ENCODE measurements at regions not wholly inside any gene's neighbourhood (a gene's known extent, or its start where the extent isn't known, plus 50 kb on each side); places are given as distances from the start of the nearest gene placed in this dataset.

DNA sequence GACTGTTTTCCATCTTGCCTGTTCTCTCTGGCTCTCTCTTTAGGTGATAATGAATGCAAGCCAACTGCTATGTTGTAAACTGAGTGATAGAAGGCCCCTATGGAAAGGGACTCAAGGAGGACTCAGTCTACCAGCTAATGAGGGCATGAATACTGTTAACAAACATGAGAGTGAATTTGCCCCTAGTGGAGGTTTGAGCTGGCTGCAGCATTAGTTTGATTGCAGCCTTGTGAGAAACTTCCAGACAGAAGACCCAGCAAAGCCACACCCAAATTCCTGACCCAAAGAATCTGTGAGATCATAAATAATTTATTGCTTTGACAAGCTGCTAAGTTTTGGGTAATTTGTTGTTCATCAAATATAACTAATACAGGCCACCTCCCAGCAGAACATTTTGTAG is 50.0 kb upstream of the PLCB1 start:
- peak; percentile 46 to 54 for DNase-seq
- H3K27me3 Mint-ChIP-seq (ENCODE audit: insufficient read depth, unreplicated experiment), result no peaks in the 10 kb centered on the region
- BruUV-seq (replicated peaks), result no TSS peak
- no peaks in the 10 kb centered on the region for H3K36me3 Mint-ChIP-seq (ENCODE audit: insufficient read depth, unreplicated experiment)
- no peak overlapping the region for H3K27ac Mint-ChIP-seq (ENCODE audit: unreplicated experiment)
- Histone ChIP-seq H3K4me3 (ENCODE audit: low read depth, low read length) (no peak overlapping the region), H3K36me3 (ENCODE audit: control insufficient read depth, insufficient read depth, low read length) (no peaks in the 10 kb centered on the region), H3K4me1 (peaks cover 37% of the 10 kb centered on the region), H3K27me3 (replicated peaks; ENCODE audit: control insufficient read depth, insufficient read depth, low read length) (no peaks in the 10 kb centered on the region), H3K9me3 (no peaks in the 10 kb centered on the region)
- H3K9me3 Mint-ChIP-seq (ENCODE audit: unreplicated experiment), result no peaks in the 10 kb centered on the region
- H3K4me3 Mint-ChIP-seq (ENCODE audit: unreplicated experiment), result no peak overlapping the region
- ChIA-PET CTCF (interaction anchor here (0.6 to 1.0 kb wide), 4 partner anchors 9 to 39 kb away, joined by 3 to 6 read pairs (median 4); no protein-coding TSS in a partner anchor), POLR2A (no interaction called here)
- peaks cover 23% of the 10 kb centered on the region for H3K4me1 Mint-ChIP-seq (ENCODE audit: low read depth, unreplicated experiment)
- intact Hi-C loops (cut with micrococcal nuclease; ENCODE audit: unreplicated experiment), result loop anchor here (2.0 kb wide), 1 partner anchor 47 kb away; no protein-coding TSS in a partner anchor
- TF ChIP-seq CTCF (IDR thresholded peaks at IDR 0.05; ENCODE audit: insufficient read depth in 1 of 2, low read depth in 1 of 2, low read length in 1 of 2, severe bottlenecking in 1 of 2, unreplicated experiment in 1 of 2), result peak; percentile 50 to 56

Data from Caco-2 (cell line).